Neuronal stem cell (in vitro differentiated cells): ENCODE measurements at regions not wholly inside any gene's neighbourhood (a gene's known extent, or its start where the extent isn't known, plus 50 kb on each side); places are given as distances from the start of the nearest gene placed in this dataset.

Experiments
- DNase-seq: peaks from one replicate; pipeline ENCODE4 v3.0.0-alpha.2; 2013; ENCODE audit warnings: low spot score
- H2AFZ ChIP-seq: one replicate; pipeline ENCODE4 v1.6.1; 2013; ENCODE audit warnings: mild to moderate bottlenecking, low read length, inconsistent platforms
- H2AK5ac ChIP-seq: 2 replicates; pipeline ENCODE4 v1.6.1; 2013; ENCODE audit warnings: low read depth, mild to moderate bottlenecking, inconsistent platforms, low read length, moderate library complexity, mixed read lengths
- H2BK120ac ChIP-seq: 2 replicates; pipeline ENCODE4 v1.6.1; 2013; ENCODE audit warnings: low read depth, mild to moderate bottlenecking, inconsistent platforms, low read length, moderate library complexity, mixed read lengths
- H2BK12ac ChIP-seq: one replicate; pipeline ENCODE4 v1.6.1; 2013; ENCODE audit warnings: low read length, inconsistent platforms
- H2BK15ac ChIP-seq: 2 replicates; pipeline ENCODE4 v1.6.1; 2013; ENCODE audit warnings: mild to moderate bottlenecking, low read length, inconsistent platforms, mixed read lengths
- H2BK5ac ChIP-seq: one replicate; pipeline ENCODE4 v1.6.1; 2013; ENCODE audit warnings: inconsistent platforms, mild to moderate bottlenecking, low read length, moderate library complexity
- H3K14ac ChIP-seq: one replicate; pipeline ENCODE4 v1.6.1; 2013; ENCODE audit warnings: low read length, inconsistent platforms
- H3K18ac ChIP-seq: 2 replicates; pipeline ENCODE4 v1.6.1; 2013; ENCODE audit warnings: low read length, inconsistent platforms
- H3K23ac ChIP-seq: 2 replicates; pipeline ENCODE4 v1.6.1; 2013; ENCODE audit warnings: low read depth, mild to moderate bottlenecking, mixed read lengths, low read length, inconsistent platforms; ENCODE audit not compliant: poor library complexity
- H3K27ac ChIP-seq: replicated peaks from 3 replicates; pipeline ENCODE4 v1.5.1; 2013; ENCODE audit warnings: low read length, inconsistent platforms
- H3K27me3 ChIP-seq, 3 experiments: 2 replicates each; pipeline ENCODE4 v1.6.1; 2013; ENCODE audit warnings: low read length in 3 of 3, mild to moderate bottlenecking in 2 of 3, inconsistent platforms in 1 of 3, low read depth in 1 of 3, mixed read lengths in 1 of 3, moderate library complexity in 1 of 3; ENCODE audit not compliant: control insufficient read depth in 3 of 3, insufficient read depth in 3 of 3
- H3K36me3 ChIP-seq, 2 donors: replicated peaks in 1 of 2; 2 replicates each; pipeline ENCODE4 v1.6.1; 2013; ENCODE audit warnings: low read length in 2 of 2; ENCODE audit not compliant: control insufficient read depth in 2 of 2, insufficient read depth in 2 of 2
- H3K4ac ChIP-seq: 2 replicates; pipeline ENCODE4 v1.6.1; 2013; ENCODE audit warnings: inconsistent platforms, mild to moderate bottlenecking, low read length, moderate library complexity
- H3K4me1 ChIP-seq, 2 donors: 1 replicate in 1 of 2; 2 replicates in 1 of 2; pipeline ENCODE4 v1.6.1; 2013; ENCODE audit warnings: low read length in 2 of 2, low read depth in 1 of 2; ENCODE audit not compliant: control insufficient read depth in 2 of 2, insufficient read depth in 1 of 2
- H3K4me2 ChIP-seq: one replicate; pipeline ENCODE4 v1.6.1; 2013; ENCODE audit warnings: mild to moderate bottlenecking, low read length, inconsistent platforms; ENCODE audit not compliant: insufficient read depth, poor library complexity, severe bottlenecking
- H3K4me3 ChIP-seq, 2 donors: 2 replicates each; pipeline ENCODE4 v1.5.1; 2013; ENCODE audit warnings: low read length in 2 of 2, mild to moderate bottlenecking in 2 of 2, inconsistent platforms in 1 of 2, moderate library complexity in 1 of 2
- H3K79me1 ChIP-seq: one replicate; pipeline ENCODE4 v1.6.1; 2013; ENCODE audit warnings: low read depth, mild to moderate bottlenecking, inconsistent platforms, low read length, moderate library complexity
- H3K9ac ChIP-seq: one replicate; pipeline ENCODE4 v1.6.1; 2013; ENCODE audit warnings: mild to moderate bottlenecking, low read depth, low read length, inconsistent platforms; ENCODE audit not compliant: poor library complexity
- H3K9me3 ChIP-seq, 2 donors: replicated peaks in 1 of 2; 2 replicates each; pipeline versions ENCODE3 to v1.6.1; 2013; ENCODE audit warnings: low read length in 2 of 2, mild to moderate bottlenecking in 2 of 2, inconsistent platforms in 1 of 2, low read depth in 1 of 2, mixed read lengths in 1 of 2, moderate library complexity in 1 of 2; ENCODE audit not compliant: control insufficient read depth in 2 of 2, insufficient read depth in 1 of 2
- H4K8ac ChIP-seq: one replicate; pipeline ENCODE4 v1.6.1; 2013; ENCODE audit warnings: low read depth, mild to moderate bottlenecking, inconsistent platforms, low read length, moderate library complexity
- H4K91ac ChIP-seq: one replicate; pipeline ENCODE4 v1.6.1; 2013; ENCODE audit warnings: low read length, low read depth, mild to moderate bottlenecking, inconsistent platforms; ENCODE audit not compliant: poor library complexity
- WGBS, 2 donors: extraction: QIAGEN DNeasy Blood & Tissue Kit; methylation state at CpG; one replicate each; pipeline ENCODE4 v1.1.7; 2013; ENCODE audit warnings: missing lambda C conversion rate in 2 of 2, mixed read lengths in 1 of 2; ENCODE audit not compliant: insufficient read length in 2 of 2, insufficient replicate concordance in 1 of 2; ENCODE audit errors: extremely low coverage in 2 of 2; 5-methylcytosine and 5-hydroxymethylcytosine counted together

DNA sequence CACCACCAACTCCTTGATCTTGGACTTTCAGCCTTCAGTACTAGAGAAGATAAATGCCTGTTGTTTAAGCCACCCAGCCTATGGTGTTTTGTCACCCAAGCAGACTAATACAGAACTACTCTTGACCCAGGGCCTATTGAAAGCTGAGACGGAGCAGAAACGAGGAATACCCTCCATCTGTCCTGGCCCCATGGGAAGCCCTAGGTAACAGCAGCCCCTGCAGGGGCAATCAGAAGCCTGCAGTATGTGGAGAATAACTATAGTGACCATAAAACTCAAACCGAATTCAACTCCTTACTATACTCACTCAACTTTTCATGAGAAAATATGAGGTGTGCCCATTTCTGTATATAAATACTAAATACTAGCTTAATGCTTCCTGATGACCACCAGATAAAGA lies 307.4 kb downstream of the NUAK1 start:
- WGBS, 2 donors: no CpG with 5 or more reads among the region's 3 CpGs
- H3K4me3 ChIP-seq: no peak overlapping the region
- no peak overlapping the region for H2BK120ac ChIP-seq
- H3K27me3 ChIP-seq: no peaks in the 10 kb centered on the region
- no peak overlapping the region for H3K23ac ChIP-seq
- H3K4ac ChIP-seq: no peak overlapping the region
- no peak overlapping the region for H2AK5ac ChIP-seq
- no peak overlapping the region for H3K27ac ChIP-seq
- H2BK12ac ChIP-seq: no peak overlapping the region
- no peak overlapping the region for H2BK5ac ChIP-seq
- H3K4me2 ChIP-seq: no peak overlapping the region
- no peak for DNase-seq
- no peak overlapping the region for H2AFZ ChIP-seq
- no peak overlapping the region for H3K14ac ChIP-seq
- H3K36me3 ChIP-seq: no peaks in the 10 kb centered on the region
- H3K9ac ChIP-seq: no peak overlapping the region
- H4K8ac ChIP-seq: no peak overlapping the region
- H3K9me3 ChIP-seq: no peaks in the 10 kb centered on the region
- peaks cover 0 to 2% of the 10 kb centered on the region in 2 donors for H3K4me1 ChIP-seq
- no peak overlapping the region for H2BK15ac ChIP-seq
- H3K18ac ChIP-seq: no peak overlapping the region
- no peaks in the 10 kb centered on the region for H3K79me1 ChIP-seq
- no peak overlapping the region for H4K91ac ChIP-seq

DNA sequence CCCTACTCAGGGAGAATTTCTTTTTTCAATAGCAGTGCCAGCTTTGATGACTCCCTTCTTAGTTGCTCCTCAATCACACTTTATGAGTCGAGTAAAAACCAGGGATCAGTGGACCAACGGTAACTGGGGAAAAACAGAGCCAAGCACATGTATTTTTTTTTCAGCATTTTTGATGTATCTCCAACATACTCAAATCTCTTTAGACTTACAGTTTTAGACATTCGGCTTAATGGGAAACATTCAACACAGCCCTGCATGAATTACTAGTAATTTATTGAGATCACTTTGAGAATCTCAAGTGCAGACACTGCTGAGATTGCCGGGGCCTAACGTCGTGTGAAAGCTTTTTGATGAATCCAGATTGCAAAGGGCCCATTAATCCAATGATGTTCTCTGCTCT lies 306.7 kb downstream of the NUAK1 start:
- H2AFZ ChIP-seq: no peak overlapping the region
- H3K14ac ChIP-seq: no peak overlapping the region
- H3K4me3 ChIP-seq: no peak overlapping the region
- H4K91ac ChIP-seq: no peak overlapping the region
- H3K36me3 ChIP-seq: no peaks in the 10 kb centered on the region
- no CpG with 5 or more reads among the region's 6 CpGs for WGBS, 2 donors
- H3K4me2 ChIP-seq: no peak overlapping the region
- peaks cover 0 to 2% of the 10 kb centered on the region in 2 donors for H3K4me1 ChIP-seq
- no peak for DNase-seq
- H3K9me3 ChIP-seq: no peaks in the 10 kb centered on the region
- no peaks in the 10 kb centered on the region for H3K79me1 ChIP-seq
- H2BK12ac ChIP-seq: no peak overlapping the region
- H3K18ac ChIP-seq: no peak overlapping the region
- H2BK5ac ChIP-seq: no peak overlapping the region
- no peak overlapping the region for H4K8ac ChIP-seq
- no peak overlapping the region for H3K9ac ChIP-seq
- H2BK120ac ChIP-seq: no peak overlapping the region
- no peak overlapping the region for H3K4ac ChIP-seq
- H3K27me3 ChIP-seq: no peaks in the 10 kb centered on the region
- H3K23ac ChIP-seq: no peak overlapping the region
- no peak overlapping the region for H3K27ac ChIP-seq
- no peak overlapping the region for H2AK5ac ChIP-seq
- no peak overlapping the region for H2BK15ac ChIP-seq

DNA sequence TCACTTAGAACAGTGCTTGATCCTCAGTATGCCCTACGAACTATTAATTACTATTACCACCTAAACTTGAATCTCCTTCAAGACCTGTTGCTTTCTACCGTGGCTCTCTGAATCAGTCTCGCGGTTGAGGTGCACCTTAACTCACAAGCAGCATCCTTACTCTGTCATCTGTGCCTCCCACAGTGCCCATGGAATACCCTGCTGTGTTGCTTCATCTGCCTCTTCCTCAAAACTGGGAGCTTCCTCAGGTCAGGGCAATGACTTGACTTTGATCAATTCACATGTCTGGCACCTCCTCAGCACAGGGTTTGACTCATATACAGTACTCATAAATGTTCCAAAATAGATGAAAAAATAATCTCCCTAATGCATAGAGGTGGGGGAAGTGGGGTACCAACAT lies 305.9 kb downstream of the NUAK1 start:
- H3K23ac ChIP-seq: no peak overlapping the region
- H2BK5ac ChIP-seq: no peak overlapping the region
- peaks cover 0 to 2% of the 10 kb centered on the region in 2 donors for H3K4me1 ChIP-seq
- H4K91ac ChIP-seq: no peak overlapping the region
- no peak overlapping the region for H2BK12ac ChIP-seq
- no peak overlapping the region for H3K4me2 ChIP-seq
- H3K18ac ChIP-seq: no peak overlapping the region
- H3K27me3 ChIP-seq: no peaks in the 10 kb centered on the region
- H3K79me1 ChIP-seq: no peaks in the 10 kb centered on the region
- H3K9me3 ChIP-seq: no peaks in the 10 kb centered on the region
- no peak for DNase-seq
- WGBS, 2 donors: no CpG with 5 or more reads among the region's 4 CpGs
- no peak overlapping the region for H3K14ac ChIP-seq
- H4K8ac ChIP-seq: no peak overlapping the region
- no peak overlapping the region for H2AK5ac ChIP-seq
- no peak overlapping the region for H3K4ac ChIP-seq
- H3K9ac ChIP-seq: no peak overlapping the region
- H2BK120ac ChIP-seq: no peak overlapping the region
- no peak overlapping the region for H3K27ac ChIP-seq
- H3K4me3 ChIP-seq: no peak overlapping the region
- no peaks in the 10 kb centered on the region for H3K36me3 ChIP-seq
- no peak overlapping the region for H2AFZ ChIP-seq
- H2BK15ac ChIP-seq: no peak overlapping the region

DNA sequence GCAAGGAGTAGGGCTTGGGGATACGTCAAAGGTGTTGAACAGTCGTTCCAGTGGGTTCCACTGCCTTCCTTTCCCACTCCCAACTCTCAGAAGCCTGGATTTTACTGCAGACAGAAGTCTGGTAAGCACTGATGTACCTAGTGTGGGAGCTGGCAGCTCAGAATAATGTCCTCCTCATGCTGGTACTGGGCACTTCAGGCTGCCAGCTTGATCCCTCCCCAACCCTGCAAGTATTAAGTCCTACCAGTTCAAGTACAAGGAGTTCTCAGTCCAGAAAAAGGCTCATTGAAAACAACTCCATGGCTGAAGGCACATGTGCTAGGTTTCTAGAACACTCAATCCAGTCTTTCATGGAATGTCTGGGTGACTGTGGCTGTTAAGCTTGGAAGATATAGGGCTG lies 304.3 kb downstream of the NUAK1 start:
- Histone ChIP-seq H3K36me3 (no peaks in the 10 kb centered on the region), H3K14ac (peak overlapping the region; percentile 15), H3K79me1 (no peaks in the 10 kb centered on the region), H2BK15ac (no peak overlapping the region), H2BK5ac (no peak overlapping the region), H3K4me3 (no peak overlapping the region), H3K9me3 (no peaks in the 10 kb centered on the region), H2BK120ac (no peak overlapping the region), H3K4ac (no peak overlapping the region), H2AFZ (no peak overlapping the region), H4K8ac (no peak overlapping the region), H3K9ac (no peak overlapping the region), H2AK5ac (no peak overlapping the region), H3K27me3 (no peaks in the 10 kb centered on the region), H2BK12ac (no peak overlapping the region), H3K27ac (no peak overlapping the region), H3K18ac (no peak overlapping the region), H3K4me2 (no peak overlapping the region), H3K23ac (no peak overlapping the region), H3K4me1 (peaks cover 0 to 2% of the 10 kb centered on the region in 2 donors), H4K91ac (no peak overlapping the region)
- no peak for DNase-seq
- WGBS, 2 donors: no CpG with 5 or more reads among the region's 2 CpGs
